GM20431 (cell line): ENCODE measurements at regions not wholly inside any gene's neighbourhood (a gene's known extent, or its start where the extent isn't known, plus 50 kb on each side); places are given as distances from the start of the nearest gene placed in this dataset.

Source experiments
- in situ Hi-C: fragments of 300-500 bp; cut with MseI, MboI; formaldehyde crosslinking; loops from one replicate; pipeline ENCODE4 v1.15.0; 2020; ENCODE audit warnings: low sequenced_read_pairs; ENCODE audit not compliant: unreplicated experiment

- in situ Hi-C loops: no loop called here
These were observed 385.1 kb upstream of the JARID2 start for GRCh38 chr6:14860774-14861173.

GRCh38 chr6:14861491-14861943, 384.4 kb upstream of the JARID2 start:
- in situ Hi-C loops: no loop called here

- in situ Hi-C loops: no loop called here
These were observed 383.0 kb upstream of the JARID2 start for GRCh38 chr6:14862845-14863244.

- in situ Hi-C loops: no loop called here
These were observed 381.7 kb upstream of the JARID2 start for GRCh38 chr6:14863902-14864850.

- in situ Hi-C loops: no loop called here
These were observed 380.3 kb upstream of the JARID2 start for GRCh38 chr6:14865531-14866100.

- in situ Hi-C loops: no loop called here
These were observed 378.1 kb upstream of the JARID2 start for GRCh38 chr6:14867802-14868201.

GRCh38 chr6:14871221-14871620, 374.6 kb upstream of the JARID2 start:
- in situ Hi-C loops: no loop called here

GRCh38 chr6:14873101-14873500, 372.8 kb upstream of the JARID2 start:
- in situ Hi-C loops: no loop called here

GRCh38 chr6:14873781-14874441, 372.0 kb upstream of the JARID2 start:
- in situ Hi-C loops: no loop called here

- in situ Hi-C loops: no loop called here
These were observed 370.8 kb upstream of the JARID2 start for GRCh38 chr6:14874975-14875480.

GRCh38 chr6:14875481-14876063, 370.3 kb upstream of the JARID2 start:
- in situ Hi-C loops: no loop called here

GRCh38 chr6:14876778-14877613, 368.9 kb upstream of the JARID2 start:
- in situ Hi-C loops: no loop called here

GRCh38 chr6:14877758-14878157, 368.1 kb upstream of the JARID2 start:
- in situ Hi-C loops: no loop called here

GRCh38 chr6:14880052-14880451, 365.8 kb upstream of the JARID2 start:
- in situ Hi-C loops: no loop called here

GRCh38 chr6:14880677-14881076, 365.2 kb upstream of the JARID2 start:
- in situ Hi-C loops: no loop called here

GRCh38 chr6:14881398-14881797, 364.5 kb upstream of the JARID2 start:
- in situ Hi-C loops: no loop called here

GRCh38 chr6:14882394-14883026, 363.4 kb upstream of the JARID2 start:
- in situ Hi-C loops: no loop called here

GRCh38 chr6:14883921-14884320, 361.9 kb upstream of the JARID2 start:
- in situ Hi-C loops: no loop called here

GRCh38 chr6:14885498-14885897, 360.4 kb upstream of the JARID2 start:
- in situ Hi-C loops: no loop called here
